Right renal pelvis (tissue), 4 donors: ENCODE measurements at regions not wholly inside any gene's neighbourhood (a gene's known extent, or its start where the extent isn't known, plus 50 kb on each side); places are given as distances from the start of the nearest gene placed in this dataset.
A peak's percentile ranks its signal among the peaks of the same experiment; 100 is the strongest.
"Not testable (repeated sequence)": the region's sequence is repeated elsewhere in the genome, so short reads cannot be mapped to it uniquely, and the experiment has no call there.

ENCODE experiments used
- DNase-seq, 4 donors: peaks; one replicate each; pipeline ENCODE4 v3.0.0-alpha.2; 2013; ENCODE audit warnings: low read depth in 4 of 4, low spot score in 3 of 4, missing footprints in 1 of 4

DNA sequence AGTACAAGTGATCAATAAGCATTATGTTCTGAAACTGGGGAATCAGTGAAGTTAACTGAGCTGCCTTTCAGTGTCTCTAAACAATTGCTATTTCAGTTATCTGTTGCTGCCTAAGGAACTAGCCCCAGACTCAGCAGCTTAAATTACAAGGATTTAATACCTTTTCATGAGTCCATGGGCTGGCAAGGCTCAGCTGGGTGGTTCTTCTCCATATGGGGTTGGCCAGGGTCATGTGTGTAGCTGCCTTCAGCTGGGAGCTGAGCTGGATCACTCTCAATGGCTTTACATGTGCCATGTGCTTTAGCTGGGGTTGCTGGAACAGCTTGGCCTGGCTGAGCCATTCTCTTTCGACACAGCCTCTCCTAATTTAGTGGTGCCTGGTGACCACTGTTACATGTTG, 295.0 kb upstream of the NCAM1 start:
- no peak for DNase-seq

DNA sequence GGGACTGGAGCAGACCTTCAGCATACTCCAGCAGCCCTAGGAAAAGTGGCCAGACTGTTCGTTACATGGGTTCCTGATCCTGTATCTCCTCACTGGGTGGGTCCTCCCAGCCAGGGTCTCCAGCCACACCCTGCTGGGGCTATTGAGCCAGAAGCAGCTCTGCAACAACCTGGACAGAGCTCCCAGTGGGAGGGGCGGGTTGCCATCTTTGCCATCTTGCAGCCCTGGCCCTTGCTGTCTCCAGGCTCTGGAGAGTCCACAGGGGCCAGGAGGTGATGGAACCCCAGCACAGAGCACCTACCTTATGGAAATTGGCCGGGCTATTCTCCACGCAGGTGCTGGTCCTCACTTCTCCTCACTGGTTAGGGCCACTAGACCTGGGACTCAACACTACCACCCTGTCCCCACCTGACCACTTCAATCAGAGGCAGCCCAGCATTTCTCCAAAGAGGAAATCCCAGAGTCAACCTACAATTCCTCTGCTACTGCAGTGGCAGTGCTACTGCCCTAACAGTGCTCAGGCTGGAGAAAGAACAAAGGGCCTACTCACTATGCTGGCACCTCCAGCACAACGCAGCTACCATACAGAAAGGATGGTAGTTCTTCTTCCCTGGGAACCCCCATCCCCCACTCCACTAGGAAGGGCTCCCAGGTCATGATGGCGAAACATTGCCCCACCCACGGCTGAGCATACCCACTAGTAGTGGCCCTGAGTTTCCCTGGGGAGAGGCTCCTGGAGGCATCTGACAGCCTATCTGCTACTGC, 290.2 kb upstream of the NCAM1 start:
- DNase-seq, result no peak

DNA sequence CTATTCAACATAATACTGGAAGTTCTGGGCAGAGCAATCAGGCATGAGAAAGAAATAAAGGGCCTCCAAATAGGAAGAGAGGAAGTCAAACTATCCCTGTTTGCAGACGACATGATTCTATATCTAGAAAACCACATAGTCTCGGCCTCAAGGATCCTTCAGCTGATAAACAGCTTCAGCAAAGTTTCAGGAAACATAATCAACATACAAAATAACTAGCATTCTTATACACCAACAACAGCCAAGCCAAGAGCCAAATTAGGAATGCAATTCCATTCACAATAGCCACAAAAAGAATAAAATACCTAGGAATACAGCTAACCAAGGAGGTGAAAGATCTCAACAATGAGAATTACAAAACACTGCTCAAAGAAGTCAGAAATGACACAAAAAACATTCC, 287.8 kb upstream of the NCAM1 start:
- not testable (repeated sequence) for DNase-seq

DNA sequence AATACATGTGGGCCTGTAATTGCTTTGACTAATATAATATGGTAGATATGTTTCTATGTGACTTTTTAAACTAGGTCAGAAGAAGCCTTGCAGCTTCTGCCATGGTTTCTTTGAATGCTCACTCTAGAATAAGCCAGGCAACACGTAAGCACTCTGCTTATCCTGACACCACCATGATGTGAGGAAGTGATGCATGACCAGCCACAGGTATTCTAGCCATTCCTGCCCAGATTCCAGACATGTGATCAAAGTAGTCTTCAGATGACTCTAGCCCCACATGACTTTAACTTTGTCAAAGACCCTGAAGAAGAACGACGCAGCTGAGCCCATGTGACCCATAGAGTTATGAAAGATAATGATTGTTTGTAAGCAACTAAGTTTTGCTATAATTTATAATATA, 276.1 kb upstream of the NCAM1 start:
- no peak for DNase-seq

DNA sequence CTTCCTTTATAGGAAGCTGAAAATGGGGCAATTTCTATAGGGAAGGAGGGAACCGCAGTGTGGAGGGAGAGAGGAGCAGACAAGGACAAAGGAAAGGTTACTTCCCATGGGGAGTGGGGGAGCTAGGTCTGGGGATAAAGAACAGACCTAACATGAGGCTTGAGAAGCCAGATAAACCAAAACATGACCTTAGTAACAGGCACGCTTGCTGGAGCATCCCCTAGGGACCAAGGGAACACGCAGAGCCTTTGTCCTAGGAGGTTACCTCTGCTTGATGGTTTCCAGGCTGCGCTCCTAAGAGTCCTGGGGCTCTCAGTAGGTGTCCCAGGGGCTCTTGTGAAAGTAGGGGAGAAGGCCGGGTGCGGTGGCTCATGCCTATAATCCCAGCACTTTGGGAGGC, 271.4 kb upstream of the NCAM1 start:
- DNase-seq, result no peak

DNA sequence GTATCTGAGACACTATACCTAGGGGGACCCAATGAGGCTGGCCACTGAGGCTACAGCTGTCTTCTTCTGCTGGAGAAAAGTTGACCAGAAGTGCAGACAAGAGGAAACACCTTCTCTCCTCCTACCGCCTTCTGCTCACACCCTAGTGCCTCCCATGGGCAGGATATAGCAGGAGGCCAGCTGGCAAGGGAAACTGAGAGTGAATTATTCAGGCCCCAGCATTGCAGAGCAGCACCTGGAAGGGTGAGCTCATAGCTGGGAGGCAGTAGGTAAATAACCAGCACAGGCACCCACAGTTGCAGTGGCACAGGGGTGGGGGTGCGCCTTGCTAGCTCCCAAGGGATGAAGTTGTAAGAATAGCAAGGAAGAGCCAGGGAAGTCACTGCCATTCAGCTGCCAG, 267.4 kb upstream of the NCAM1 start:
- no peak for DNase-seq

DNA sequence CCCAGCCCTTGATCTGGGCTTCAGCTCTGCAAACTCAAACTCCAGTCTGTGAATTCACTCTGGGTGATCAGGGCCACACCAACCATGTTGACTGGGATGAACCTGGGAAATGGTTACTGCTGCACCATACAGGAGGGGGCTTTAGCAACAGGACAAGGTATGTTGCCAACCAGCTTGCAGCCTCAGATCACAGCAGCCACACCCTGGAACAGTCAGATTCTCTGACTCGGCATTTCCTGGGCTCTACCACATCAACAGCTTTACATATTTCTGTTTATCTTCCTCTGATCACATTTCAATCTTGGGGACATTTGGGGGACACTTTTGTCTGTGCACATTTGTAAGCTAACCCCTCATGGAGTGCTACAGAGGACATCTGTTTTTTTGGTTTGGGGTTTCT, 267.0 kb upstream of the NCAM1 start:
- no peak for DNase-seq

DNA sequence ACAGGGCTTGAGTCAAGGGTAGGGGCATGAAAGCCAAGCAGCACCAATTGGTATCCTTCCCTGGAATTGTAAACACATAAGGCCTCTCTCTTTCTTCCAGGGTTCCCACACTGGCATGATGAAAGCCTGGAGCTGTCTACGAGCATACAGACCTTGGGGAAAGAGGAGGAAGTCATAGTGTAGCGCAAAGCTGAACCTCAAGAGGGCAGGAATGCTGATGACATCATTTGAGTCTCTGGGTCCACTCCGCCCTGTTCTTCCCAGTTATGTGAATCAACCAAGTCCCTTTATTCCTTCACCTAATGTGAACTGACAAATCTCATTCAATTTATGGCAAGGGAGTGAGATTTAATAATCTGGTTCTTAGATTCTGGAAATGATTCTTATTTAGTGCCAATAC, 266.4 kb upstream of the NCAM1 start:
- DNase-seq, result no peak

DNA sequence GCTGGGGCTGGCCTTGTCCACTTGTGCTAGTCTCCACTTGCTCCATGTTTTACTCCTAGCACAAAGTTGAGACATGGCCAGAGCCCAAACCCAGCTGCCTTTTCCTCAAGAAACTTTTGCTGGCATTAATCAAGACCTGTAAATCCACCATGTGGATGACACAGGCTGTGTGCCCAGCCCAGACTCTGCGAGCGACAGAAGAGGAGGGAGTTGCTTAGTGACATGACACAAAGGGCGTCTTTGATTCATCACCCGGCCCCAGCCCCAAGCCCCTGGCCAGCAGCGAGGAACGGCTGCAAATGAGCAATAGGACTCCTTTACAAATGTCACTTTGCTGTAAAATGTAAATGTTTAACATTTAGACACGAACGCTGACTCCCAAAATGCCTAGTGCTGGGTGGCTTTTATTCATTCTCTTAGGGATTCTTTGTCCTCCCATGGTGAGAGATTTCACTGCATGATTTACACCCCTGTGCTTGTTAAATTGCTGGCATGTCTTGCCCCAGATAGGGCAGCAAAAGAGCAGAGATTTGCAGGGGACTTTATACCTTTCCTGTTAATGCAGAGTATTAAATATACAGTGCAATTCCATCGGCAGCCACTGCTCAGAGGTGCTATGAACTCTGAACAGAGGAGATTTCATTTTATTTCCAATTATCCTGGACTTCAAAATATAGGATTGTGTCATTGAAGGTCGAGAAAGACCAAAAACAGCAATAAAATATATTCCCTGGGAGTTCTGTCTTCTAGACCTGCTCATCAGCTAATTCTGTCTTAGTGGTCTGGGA, 263.6 kb upstream of the NCAM1 start:
- peak; percentile 16 to 29 (median 20) for DNase-seq

DNA sequence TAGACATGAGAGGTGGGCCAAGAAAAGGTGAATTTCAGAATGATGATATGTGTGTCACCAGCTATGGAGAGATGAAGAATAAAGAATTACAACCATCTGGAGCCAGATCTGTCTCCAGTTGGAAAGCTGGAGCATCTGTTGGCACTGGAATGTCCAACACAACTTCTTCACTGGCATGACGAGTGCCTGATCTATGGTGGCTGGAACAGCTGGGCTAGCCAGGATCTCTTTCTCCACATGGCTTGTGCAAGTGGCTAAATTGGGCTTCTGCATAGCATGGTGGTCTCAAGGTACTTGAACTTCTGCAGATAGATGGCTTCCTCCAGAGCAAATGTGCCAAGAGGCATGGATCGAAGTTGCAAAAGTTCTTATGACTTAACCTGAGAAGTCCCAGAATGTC, 256.1 kb upstream of the NCAM1 start:
- DNase-seq, result no peak

DNA sequence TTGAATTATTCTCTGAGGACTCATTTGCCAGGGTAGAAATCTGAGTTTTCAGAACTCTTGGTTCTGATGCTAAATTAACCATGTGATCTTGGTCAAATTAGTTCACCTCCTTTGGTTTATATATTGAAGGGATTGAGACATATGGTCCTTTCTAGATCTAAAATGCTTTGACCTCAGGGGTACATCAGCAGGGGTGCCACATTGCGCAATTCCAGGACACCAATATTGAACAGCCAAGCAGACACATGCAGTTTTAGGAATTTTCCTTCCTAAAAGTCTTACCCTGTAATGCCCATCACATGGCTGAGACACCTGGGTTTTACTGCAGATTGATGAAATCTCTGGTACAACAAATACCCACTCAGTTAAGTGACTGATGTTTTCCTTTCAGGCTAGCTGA, 254.4 kb upstream of the NCAM1 start:
- no peak for DNase-seq

DNA sequence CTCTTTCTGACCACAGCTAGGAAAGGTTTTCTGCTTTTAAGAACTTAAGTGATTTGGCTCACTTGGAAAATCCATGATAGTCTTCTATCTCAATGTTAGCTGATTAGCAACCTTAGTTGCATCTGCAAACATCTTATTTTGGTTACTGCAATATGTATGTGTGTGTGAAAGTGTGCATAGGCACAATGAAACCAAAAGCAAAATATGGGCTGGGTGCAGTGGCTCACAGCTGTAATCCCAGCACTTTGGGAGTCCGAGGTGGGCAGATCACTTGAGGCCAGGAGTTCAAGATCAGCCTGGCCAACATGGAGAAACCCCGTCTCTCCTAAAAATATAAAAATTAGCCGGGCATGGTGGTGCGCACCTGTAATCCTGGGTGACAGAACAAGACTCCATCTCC, 246.9 kb upstream of the NCAM1 start:
- not testable (repeated sequence) for DNase-seq

DNA sequence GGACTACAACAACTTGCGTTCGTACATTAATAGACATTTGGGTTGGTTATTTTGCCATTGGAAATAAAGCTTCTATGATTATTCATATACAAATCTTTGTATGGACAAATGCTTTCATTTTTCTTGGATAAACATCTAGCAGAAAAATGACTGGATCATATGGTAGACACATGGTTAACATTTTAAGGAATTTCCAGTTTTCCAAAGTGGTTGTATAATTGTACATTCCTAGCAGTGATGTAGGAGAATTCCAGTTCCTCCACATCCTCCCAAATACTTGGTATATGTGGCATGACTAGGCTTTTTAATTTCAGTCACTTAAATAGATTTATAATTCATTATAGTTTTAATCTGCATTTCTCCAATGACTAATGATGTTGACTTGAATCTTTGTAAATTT, 246.2 kb upstream of the NCAM1 start:
- no peak for DNase-seq

DNA sequence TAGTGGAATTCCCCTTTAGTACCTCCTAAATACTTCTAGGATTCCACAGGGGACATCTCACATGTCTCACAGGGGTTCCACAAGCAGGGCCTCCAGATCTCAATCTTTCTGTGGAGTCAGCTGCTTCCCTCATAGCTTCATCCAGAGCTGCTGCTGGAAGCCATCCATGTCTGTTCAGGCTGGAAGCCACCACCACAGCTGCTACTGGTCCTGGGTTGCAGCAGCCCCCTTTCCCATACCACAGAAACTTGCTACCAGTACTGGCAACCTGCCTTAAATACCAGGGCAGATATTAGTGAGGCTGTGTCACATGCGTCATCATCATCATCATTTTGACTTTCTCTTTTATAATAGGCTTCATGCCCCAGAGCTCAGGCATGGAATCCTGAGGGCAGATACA, 242.7 kb upstream of the NCAM1 start:
- DNase-seq, result no peak

DNA sequence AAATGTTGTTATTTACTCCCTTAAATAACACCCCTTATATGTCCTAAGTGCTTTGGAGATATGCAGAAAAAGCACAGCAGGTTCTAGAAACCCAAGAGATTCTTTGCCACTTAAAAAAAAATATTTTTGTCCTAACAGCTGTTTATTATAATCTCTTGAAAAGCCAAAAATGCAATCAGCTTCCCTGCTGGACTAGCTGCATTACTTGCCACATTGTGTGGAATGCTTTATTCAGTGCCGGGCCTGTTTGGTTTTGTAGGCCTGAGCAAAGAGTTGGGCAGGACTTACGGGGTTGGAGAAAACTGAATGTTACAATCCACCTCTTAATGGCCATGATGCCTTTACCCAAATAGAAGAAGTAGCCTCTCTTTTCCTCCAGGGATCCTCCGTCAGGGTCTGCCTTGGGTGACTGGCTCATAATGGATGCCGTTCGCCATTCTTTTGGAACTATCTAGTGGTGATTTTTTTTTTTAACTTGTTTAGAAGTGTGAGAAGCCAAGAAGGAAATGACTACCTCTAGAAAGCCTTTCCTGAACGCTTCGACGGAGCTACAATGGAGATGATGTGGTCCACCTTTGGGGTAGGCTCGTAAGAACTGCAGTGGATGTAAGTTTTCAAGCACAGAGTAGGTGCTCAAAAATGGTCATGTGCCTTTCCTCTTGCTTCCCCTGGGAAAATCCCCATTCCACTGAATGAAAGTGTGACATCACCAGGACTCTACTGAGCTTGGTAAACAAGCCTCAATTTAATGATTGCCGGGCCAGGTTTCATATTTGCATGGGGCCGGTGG, 241.3 kb upstream of the NCAM1 start:
- no peak for DNase-seq

DNA sequence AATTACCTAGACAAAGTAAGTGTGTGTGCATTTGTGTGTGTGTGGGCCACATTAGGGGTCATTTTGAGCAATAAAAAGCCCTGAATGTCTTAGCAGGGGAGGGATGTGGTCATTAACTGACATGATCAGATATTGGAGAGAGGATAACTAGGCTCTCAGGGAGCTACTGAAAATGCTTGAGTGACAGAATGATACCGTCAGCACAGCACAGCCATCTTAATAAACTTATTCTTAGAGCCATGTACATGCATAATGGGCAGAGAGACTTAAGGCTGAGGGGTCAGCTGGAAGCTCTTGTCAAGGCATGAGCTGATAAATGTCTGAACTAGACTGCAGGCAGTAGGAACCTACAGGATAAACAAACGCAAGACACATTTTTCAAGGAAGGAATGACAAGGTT, 239.1 kb upstream of the NCAM1 start:
- no peak for DNase-seq

DNA sequence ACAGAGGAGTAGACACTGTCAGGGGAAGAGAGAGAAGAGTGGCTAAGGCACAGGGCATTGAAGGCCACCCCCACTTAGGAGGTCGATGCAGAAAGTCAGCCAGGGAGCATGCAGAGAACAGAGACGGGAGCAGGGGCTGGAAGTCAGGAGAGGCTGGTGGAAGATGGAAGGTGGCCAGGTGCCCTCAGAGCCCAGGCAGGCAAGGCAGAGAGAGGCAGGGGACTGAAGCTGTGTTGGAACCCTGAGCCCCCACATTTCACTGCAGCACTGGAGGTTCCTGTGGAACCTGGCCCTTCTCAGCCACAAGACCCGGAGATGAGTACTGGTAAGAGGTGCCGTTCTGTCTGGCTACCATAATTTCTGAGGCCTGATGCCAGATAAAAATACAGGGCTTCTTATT, 238.3 kb upstream of the NCAM1 start:
- no peak for DNase-seq

DNA sequence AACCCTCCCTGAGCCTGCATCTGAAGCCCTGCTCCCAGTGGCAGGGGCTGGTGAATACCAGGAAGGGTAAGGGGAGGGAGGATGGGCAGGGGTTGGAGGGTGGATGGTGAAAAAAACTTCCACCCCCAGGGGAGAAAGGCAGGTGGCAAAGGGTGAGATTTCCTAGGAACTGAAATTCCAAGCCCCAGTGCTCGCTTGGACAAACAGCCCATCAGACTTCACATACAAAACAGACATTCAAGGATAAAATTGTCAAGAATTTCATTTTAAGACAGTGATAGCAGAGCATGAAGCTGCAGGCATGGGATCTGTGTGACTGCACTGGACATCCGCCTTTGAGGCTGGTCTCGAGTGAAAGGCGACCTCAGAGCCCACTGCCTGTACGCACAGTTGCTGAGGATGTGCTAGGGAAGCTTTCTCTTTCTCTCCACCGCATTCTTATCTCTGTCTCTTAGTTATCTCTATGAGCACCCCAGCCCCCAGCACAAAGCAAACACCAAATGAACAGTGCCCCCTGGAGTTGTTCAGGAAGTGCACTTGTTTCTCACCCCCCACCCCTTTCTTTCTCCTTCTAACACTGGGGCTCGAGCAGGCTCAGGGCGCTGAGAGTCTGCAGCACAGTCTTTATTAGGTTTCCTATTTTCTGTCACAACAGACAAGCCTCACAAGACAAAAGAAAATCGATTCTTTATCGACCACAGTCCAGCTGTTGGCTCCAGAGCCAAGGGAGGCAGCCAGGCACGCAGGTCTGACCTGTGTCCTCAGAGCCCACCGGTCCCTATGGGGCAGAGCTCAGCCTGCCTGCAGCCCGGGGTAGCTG, 237.3 kb upstream of the NCAM1 start:
- no peak for DNase-seq

DNA sequence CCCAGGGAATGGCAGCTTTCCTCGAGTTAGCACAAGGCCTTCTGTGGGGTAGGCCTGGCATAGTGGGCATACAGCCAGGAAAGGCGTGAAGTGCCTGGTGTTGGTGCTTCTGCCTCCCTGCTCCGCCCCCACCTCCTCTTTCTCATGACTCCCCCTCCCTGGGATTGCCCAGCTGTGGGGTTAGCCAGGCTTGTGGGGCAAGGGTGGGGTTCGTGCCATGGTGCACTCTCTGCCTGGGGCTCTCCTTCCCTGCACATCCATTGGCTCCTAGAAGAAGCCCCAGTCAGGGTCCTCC, 236.8 kb upstream of the NCAM1 start:
- DNase-seq, result no peak

DNA sequence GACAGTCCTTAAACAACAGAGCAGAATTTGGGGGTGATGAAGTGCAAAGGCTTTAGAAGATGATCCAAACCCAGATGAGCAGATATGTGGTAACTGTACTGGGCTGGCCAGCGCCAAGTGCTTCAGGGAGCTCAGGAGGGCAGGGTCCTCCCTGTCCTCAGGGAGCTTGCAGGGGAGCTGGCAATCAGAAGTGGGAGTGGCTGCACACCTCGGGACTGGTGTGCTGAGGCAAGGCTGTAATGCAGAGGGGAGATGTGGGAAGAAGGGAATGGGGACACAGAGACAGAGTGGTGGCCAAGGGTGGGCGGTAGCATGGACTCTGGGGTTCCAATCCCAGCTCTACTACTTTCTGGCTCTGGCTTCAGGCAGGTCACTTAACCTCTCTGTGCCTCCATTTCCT, 235.6 kb upstream of the NCAM1 start:
- no peak for DNase-seq

DNA sequence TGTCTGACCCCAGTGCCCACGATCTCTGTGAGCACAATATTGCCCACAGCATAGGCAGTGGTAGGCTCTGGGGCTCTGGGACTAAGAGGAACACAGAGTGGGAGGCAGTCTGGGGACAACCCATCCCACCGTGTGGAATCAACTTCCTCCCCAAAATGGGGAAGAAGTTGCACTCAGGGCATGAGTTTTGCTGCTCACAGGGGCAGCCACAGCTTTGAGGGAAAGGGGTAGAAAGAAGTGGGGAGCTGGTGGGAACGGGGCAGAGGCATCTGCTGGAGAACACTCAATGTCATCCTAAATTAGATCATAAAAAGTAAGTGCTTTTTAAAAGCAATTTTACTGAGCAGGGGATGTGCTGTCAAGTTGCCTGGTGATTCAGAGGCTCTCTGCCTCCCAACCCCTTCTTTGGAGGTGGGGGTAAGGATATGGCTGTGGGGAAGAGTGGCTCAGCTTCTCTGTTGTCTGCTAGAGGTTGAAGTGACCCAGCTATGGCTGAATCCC, 233.8 kb upstream of the NCAM1 start:
- no peak for DNase-seq
